ENCODE measurements at regions not wholly inside any gene's neighbourhood (a gene's known extent, or its start where the extent isn't known, plus 50 kb on each side); places are given as distances from the start of the nearest gene placed in this dataset.
A peak's percentile ranks its signal among the peaks of the same experiment; 100 is the strongest.
"Not testable (repeated sequence)": the region's sequence is repeated elsewhere in the genome, so short reads cannot be mapped to it uniquely, and the experiment has no call there.

- no peak for DNase-seq
Measured at GRCh38 chr5:88092358-88092757, 176.3 kb downstream of the TMEM161B start.

DNA sequence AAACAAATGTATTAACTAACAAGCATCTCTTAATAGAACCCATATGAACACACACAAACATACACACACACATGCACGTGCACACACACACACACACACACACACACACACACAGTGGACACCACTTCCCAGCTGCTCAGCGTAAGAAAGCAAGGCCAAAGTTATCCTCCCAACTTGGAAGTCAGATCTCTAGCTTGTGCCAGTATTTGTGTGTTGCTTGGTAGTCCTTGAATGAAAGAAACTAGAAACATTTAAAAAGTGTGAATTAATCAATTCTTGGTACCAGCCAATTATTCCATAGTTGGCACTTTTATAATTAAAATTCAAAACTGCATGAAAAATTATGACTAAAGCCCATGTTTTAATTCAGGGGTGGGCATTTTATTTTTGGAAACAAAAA lies 178.1 kb downstream of the TMEM161B start:
- DNase-seq = no peak

GRCh38 chr5:88089719-88090390 lies 178.8 kb downstream of the TMEM161B start:
- DNase-seq = no peak

- peak; percentile 5 for DNase-seq
Measured at GRCh38 chr5:88085462-88085861, 183.2 kb downstream of the TMEM161B start.

GRCh38 chr5:88081877-88082276 lies 186.8 kb downstream of the TMEM161B start:
- DNase-seq = no peak

GRCh38 chr5:88063813-88064212 lies 204.8 kb downstream of the TMEM161B start:
- DNase-seq = no peak

GRCh38 chr5:88060194-88060593 lies 208.5 kb downstream of the TMEM161B start:
- DNase-seq = no peak

- DNase-seq = no peak
Measured at GRCh38 chr5:88058625-88059024, 210.0 kb downstream of the TMEM161B start.

- DNase-seq = not testable (repeated sequence)
Measured at GRCh38 chr5:88052468-88052867, 216.2 kb downstream of the TMEM161B start.

- no peak for DNase-seq
Measured at GRCh38 chr5:88051148-88051547, 217.5 kb downstream of the TMEM161B start.

- no peak for DNase-seq
Measured at GRCh38 chr5:88049737-88050136, 218.9 kb downstream of the TMEM161B start.

- no peak for DNase-seq
Measured at GRCh38 chr5:88049156-88049555, 219.5 kb downstream of the TMEM161B start.

- DNase-seq = no peak
Measured at GRCh38 chr5:88045931-88046461, 222.6 kb downstream of the TMEM161B start.

GRCh38 chr5:88045165-88045564 lies 223.5 kb downstream of the TMEM161B start:
- DNase-seq = no peak

- DNase-seq = no peak
Measured at GRCh38 chr5:88034520-88034919, 234.1 kb downstream of the TMEM161B start.

DNA sequence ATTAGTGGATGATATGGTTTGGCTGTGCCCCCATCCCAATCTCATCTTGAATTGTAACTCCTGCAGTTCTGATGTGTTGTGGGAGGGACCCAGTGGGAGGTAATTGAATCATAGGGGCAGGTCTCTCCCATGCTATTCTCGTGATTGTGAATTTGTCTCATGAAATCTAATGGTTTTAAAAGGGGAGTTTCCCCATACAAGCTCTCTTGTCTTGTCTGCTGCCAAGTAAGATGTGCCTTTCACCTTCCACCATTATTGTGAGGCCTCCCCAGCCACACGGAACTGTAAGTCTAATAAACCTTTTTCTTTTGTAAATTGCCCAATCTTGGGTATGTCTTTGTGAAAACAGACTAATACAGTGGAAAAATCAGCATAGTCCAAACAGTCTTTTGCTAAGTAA lies 235.5 kb downstream of the TMEM161B start:
- no peak for DNase-seq

DNA sequence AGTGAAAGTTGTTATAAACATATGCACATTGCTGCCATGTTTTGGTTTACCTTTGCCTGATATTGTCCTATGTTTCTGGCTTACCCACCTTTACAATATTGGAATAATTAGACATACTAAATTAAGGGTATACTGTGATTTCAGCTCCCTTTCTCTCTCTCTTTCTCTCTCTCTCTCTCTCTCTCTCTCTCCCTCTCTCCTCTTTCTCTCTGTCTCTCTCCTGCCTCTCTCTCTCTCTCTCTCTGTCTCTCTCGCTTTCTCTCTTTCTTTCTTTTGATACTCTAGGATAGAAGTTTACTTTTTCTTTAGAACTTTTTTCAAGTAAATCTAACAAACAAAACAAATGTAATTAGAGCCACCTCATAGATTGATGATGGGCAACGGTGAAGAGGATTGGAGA lies 239.6 kb downstream of the TMEM161B start:
- DNase-seq = no peak

DNA sequence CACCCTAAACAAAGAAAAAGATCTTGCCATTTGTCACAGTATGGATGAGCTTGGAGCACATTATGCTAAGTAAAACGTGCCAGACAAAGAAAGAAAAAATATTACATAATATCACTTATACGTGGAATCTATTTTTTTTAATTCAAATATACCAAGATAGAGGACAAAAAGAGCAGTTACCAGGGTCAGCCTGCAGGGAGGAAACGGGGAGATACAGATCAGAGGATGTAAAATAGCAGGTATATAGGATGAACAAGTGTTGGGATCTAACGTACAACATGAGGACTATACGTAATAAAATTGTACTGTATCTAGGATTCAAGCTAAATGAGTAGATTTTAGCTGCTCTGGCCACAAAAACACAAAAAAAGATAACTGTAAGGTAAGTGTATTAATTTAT lies 247.5 kb downstream of the TMEM161B start:
- no peak for DNase-seq

DNA sequence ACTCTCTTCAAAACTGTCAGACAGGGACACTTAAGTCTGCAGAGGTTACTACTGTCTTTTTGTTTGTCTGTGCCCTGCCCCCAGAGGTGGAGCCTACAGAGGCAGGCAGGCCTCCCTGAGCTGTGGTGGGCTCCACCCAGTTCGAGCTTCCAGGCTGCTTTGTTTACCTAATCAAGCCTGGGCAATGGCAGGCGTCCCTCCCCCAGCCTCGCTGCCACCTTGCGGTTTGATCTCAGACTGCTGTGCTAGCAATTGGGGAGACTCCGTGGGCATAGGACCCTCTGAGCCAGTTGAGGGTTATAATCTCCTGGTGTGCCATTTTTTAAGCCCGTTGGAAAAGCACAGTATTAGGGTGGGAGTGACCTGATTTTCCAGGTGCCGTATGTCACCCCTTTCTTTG lies 253.7 kb downstream of the TMEM161B start:
- DNase-seq = not testable (repeated sequence)

DNA sequence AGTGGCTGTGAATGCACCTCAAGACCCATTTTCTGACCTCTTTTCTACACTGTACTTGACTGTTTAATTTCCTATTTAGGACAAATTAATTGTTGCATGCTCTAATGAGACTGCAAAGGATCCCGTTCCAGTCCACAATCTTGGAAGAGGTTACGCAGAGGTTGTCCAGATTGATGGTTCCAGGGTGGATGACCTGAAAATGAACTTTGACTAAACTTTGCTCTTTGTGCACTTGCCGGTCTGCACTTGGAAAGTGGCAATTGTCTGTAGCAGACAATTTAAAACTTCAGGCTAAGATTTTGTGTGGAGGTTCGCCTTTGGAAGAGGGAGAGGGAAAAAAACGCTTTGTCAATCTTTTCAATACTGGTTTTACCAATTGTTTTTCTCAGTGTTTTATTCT lies 267.8 kb downstream of the TMEM161B start:
- no peak for DNase-seq

- DNase-seq = no peak
Measured at GRCh38 chr5:87997662-87998061, 271.0 kb downstream of the TMEM161B start.

DNA sequence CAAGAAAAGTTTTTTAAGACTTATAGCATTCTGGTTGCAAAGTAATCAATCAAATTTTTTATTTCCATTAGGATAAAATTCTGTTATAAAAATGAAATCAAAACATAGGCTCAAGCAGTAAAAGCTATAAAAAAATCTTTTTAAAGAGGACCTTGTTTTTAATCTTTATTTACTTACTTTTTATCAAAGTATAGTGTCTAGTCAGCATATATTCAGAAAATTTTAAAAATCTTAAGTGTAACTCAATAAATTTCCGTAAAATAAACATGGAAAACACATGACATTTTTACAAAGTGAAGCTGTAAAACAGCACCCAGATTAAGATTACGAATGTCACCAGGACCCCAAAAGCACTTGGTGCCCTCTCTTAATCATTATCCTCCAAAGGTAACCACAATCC lies 302.4 kb downstream of the TMEM161B start:
- DNase-seq = no peak

DNA sequence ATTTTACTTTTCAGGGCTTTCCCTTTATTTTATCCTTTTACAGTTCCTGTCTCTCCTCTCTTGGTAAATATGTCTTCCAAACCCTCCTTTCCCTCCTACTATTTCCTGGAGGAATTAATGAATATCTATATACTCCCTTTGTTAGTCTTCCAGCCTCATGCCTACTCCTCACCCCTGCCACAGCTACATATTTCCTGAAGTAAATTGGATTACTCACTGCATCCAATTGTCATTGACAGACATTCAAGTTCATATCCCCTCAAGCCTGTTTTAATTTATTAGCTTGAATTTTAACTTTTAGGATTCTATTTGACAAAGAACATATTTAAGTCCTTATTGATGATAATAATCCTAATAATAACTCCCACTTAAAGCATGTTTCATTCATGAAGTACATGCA lies 314.5 kb downstream of the TMEM161B start:
- DNase-seq = no peak

DNA sequence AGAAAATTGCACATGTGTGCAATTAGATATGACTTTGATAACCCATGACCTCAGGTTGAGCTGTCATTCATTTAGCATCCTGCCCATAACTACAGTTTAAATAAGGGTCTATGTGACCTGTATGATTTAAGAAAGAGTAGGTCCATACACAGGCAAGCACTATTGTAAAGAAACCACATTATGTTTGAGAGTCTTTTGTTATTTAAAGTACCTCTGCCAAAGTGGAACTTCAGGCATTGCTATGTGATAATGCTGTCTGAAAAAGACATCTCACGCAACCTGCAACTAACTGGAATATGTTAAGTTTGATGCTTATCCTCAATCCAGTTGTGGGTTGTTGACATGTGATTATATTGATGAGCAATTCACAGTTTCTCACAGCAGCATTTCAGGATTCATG lies 317.0 kb downstream of the TMEM161B start:
- no peak for DNase-seq
